GM20431 (cell line): ENCODE measurements at regions not wholly inside any gene's neighbourhood (a gene's known extent, or its start where the extent isn't known, plus 50 kb on each side); places are given as distances from the start of the nearest gene placed in this dataset.

Source experiments
- in situ Hi-C: fragments of 300-500 bp; cut with MseI, MboI; formaldehyde crosslinking; loops from one replicate; pipeline ENCODE4 v1.15.0; 2020; ENCODE audit warnings: low sequenced_read_pairs; ENCODE audit not compliant: unreplicated experiment

DNA sequence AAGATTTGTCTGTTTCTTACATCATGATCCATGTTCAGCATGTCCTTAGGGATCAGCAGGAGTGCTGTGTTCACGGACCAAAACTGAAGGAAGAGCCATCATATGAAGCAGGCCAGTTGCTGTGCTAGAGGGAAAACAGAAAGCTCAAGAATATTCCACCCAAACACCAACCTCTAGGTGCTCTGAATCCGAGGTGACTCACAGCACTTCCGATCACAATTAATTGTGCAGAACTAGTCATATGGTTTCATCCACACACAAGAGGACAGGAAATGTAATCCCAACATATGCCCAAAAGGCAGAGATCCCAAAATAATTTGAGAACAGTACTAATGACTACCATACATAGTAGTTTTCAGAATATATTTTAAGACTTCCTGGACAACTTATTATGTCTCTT lies 257.9 kb upstream of the KCNH8 start:
- in situ Hi-C loops, result no loop called here

DNA sequence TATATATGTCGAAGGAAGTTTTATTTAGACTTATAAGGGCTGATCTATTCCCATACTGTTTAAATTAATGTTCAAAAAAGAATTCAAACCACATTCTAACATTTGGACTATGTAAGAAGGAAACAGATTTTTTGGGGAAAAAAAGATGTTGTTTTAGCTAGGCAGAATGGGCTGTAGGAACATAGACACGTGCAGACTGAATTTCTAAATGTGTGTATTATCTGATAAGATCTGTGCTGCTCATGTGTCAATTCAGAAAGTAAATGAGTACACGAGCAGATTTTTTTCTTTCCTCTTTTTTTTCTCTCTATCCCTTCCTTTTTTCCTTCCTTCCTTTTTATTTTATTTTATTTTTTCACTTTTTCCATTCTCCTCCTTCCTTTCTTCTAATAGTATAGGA lies 259.5 kb upstream of the KCNH8 start:
- in situ Hi-C loops, result no loop called here

GRCh38 chr3:18888370-18888769 lies 259.9 kb upstream of the KCNH8 start:
- in situ Hi-C loops, result no loop called here

- in situ Hi-C loops, result no loop called here
These were observed 262.0 kb upstream of the KCNH8 start for GRCh38 chr3:18886331-18886730.

- in situ Hi-C loops, result no loop called here
These were observed 262.7 kb upstream of the KCNH8 start for GRCh38 chr3:18885612-18886011.

DNA sequence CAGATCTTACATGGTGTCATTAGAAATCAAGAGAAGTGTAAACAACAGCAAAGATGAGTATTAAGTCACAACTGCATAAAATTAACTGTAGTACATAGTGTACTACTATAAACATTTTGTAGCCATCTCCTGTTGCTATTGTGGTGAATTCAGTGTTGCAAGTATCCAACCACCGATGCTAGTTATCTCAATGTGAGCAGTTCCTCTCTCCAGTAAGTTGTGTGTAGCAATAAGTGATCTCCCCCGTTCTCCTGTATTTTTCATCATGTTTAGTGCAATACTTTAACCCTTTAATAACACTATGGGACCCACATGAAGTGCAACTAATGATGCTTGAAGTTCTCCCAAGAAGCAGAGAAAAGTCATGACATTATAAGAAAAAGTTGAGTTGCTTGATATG lies 264.7 kb upstream of the KCNH8 start:
- in situ Hi-C loops, result no loop called here

DNA sequence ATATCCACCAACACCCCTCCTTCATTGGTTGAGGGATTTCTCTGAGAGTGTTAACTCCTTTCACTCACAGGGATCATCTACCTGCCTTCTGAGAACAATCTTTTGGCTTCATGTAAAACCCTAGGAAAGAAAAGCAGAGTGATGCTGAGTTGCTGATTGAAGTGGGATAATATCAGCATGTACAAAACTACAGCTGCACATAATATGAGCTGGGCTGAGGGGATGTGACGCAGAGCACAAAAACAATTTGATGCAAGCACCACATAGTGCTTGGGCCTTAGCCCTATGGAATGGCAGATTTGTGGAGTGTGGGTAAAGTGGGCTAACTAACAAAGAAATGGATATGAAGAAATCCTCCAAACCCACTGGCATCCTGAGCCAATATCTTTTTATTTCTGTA lies 267.6 kb upstream of the KCNH8 start:
- in situ Hi-C loops, result no loop called here

DNA sequence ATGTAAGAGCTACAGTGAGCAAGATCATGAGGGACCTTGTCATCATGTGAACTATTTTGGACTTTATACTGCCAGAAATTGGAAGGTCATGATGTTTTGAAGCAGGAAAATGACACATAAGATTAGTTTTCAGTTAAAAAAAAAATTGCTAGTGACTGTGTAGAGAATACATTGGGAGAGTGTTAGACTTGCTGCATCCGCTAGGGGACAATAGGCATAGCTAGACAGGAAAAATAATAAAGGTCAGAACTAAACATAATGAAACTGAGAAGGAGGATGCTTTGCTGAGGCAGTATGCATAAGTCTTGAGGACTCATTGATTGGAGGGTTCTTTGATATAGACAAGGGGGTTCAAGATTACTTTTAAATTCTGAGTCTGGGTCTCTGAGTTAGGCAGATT lies 275.8 kb upstream of the KCNH8 start:
- in situ Hi-C loops, result no loop called here

GRCh38 chr3:18870642-18871041 lies 277.7 kb upstream of the KCNH8 start:
- in situ Hi-C loops, result no loop called here

DNA sequence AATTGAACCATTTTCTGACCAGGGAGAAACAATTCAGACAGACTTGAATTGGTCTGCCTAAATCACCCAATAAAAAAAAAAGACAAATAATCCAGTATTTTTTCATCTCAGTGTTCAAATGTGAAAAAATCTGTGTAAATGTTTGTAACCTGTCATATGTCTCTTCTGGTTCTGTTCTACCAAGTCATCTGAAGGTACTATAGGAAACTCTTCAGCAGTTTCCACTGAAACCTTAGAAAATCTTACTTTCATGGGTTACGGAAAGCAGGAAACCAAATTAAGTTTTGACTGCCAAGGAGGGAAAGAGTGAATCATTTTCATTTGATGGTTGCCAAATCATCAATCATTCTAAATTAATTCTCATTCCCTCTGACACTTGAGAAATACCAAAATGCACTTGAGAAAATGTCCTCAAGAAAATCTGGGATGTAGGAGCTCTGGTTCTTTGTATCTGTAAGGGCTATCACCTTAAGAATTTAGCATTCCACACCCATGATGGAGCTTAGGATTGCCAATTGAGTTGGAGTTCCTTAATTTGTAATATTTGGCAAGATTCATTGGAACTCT lies 278.2 kb upstream of the KCNH8 start:
- in situ Hi-C loops, result no loop called here

GRCh38 chr3:18868911-18869689 lies 279.2 kb upstream of the KCNH8 start:
- in situ Hi-C loops, result no loop called here

DNA sequence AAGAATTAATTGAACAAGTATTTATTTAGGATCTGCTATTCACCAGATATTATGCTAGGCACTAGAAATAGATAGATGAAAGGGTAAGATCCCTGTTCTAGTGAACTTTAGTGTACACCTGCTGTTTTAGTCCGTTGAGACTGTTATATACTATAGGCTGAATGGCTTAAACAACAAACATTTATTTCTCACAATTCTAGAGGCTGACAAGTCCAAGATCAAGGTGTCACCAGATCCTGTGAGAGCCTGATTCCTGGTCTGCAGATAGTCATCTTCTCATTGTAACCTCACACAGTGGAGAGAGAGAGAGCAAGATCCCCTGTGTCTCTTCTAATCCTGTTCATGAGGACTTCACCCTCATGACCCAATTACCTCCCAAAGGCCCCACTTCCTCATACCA lies 281.4 kb upstream of the KCNH8 start:
- in situ Hi-C loops, result no loop called here

DNA sequence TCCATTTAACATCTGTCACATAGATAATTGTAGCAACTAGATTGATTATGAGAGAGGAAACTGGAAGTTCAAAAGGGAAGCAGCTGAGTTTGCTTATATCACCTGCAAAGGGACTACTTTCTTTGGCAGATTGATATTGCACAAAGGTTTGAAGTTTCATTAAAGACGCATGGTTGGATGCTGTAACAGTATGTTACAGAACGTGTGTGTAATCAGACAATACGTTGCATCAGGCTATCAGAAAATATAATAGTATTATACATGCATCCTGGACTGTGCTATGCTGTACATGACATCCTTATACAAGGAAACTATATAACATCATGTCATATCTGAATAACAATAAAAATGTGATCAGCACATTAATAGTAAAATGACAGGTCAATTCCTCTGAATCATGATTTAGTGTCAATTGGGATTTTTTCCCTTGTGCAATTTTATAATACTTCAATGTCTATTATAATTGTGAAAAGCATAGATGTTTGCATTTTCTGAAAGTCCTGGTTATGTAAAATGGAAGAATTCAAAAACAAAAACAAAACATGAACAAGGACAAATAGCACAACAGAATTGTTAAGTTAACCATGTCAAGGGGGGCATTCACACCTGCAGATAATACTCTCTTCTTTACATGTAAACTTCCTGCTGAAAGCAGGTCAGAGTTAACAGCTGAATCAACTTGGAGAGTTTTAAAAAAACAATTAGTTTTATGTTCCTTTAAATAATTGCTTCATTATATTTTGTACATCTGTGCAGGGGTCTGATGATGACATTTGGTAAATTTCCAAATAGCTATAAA lies 283.2 kb upstream of the KCNH8 start:
- in situ Hi-C loops, result no loop called here

GRCh38 chr3:18862077-18862476 lies 286.2 kb upstream of the KCNH8 start:
- in situ Hi-C loops, result no loop called here

DNA sequence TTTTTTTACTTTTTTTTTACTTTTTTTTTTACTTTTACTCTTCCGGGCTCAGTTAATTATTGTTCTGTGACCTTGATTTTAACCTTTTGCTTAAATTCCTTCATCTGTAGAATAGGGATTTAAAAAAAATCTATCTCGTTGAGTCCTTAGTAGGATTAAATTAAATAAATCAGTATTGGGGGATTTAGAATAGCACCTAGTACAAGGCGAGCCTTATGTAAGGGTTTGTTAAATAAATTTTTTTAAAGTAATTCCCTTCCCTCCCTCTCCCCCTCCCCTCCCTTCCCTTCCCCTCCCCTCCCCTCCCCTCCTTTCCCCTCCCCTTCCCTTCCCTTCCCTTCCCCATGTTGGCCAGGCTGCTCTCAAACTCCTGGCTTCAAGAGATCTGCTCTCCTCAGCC lies 287.2 kb upstream of the KCNH8 start:
- in situ Hi-C loops, result no loop called here

GRCh38 chr3:18853269-18853668 lies 295.0 kb upstream of the KCNH8 start:
- in situ Hi-C loops, result no loop called here

- in situ Hi-C loops, result no loop called here
These were observed 300.6 kb upstream of the KCNH8 start for GRCh38 chr3:18847583-18848197.

DNA sequence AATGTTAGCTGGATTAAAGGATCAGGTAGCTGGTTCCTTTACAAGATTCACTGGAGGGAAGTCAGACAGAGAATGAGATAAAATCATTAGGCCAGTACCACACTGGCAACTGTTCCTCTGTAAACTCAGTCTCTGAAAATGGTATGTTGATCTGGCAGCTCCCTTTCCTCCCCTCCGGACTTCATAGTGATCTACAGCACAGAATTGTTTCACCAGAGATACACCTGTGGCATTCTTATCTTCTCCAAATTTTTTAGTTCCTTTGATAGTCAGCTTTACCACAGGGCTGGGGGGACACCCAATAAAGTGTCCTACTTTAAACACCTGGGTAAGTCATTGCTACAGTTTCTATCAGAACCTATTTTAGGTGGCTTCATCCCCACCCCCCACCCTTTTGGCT lies 304.3 kb upstream of the KCNH8 start:
- in situ Hi-C loops, result no loop called here

DNA sequence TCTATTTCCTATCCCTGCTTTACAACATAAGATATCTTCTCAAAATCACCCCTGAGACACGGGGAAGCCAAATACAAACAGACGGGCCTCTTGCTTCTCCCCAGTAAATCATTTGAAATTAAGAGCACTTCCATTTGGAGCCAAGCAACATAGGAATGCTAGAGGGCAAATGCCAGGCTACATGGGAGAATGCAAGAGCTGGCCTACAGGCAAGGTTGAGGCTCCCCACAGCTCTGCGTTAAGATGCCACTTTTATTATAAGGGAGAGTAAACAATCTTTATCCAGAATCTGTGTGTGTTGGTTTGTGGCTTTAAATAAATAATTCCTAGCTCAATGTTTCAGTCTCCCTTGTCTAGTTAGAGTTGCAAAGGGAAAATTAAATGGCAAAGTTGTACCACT lies 305.1 kb upstream of the KCNH8 start:
- in situ Hi-C loops, result no loop called here

DNA sequence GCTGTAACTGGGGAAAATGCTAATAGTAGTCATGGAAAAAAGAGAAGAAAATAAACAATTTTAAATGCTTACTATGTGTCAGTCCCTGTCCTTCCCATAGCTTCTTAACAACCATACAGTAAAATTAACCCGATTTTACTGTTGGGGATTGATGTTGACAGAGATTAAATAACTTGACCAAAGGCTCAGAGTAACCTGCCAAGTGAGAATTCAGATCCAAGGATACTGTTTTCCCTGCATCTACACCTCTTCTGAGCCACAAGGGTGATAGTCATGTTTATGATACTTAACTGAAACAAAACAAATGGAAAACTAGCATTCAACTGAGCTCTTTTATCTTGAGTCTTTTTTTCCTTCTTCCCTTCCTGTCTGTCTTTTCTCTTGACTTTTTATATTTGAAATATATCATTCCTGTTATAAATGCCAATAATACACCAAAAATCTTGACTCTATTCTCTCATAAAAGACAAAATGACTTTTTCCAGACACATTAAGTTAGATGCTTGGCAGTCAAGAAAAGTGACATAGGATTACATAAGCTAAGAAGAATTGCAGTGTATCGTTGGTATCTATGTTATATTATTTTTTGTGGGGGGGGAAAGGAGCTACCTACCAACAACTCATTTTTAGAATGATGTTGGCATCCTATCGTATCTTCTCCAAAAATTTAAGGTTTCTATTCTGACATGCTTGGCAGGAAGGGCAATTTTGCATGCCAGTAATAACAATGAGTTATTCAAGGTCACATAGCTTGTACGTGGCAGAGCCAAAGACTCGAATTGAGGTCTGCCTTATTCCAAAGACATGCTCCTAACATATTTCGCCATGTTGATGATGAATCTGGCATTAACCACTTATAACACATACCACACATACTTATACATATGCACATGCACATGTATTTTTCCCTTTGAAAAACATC lies 306.6 kb upstream of the KCNH8 start:
- in situ Hi-C loops, result no loop called here
